HG02970 (cell line): ENCODE measurements at regions not wholly inside any gene's neighbourhood (a gene's known extent, or its start where the extent isn't known, plus 50 kb on each side); places are given as distances from the start of the nearest gene placed in this dataset.

ENCODE experiments used
- ATAC-seq: cut with Tn5 transposase; IDR thresholded peaks from one replicate; pipeline ENCODE4 v1.9.1; 2021; ENCODE audit warnings: mild to moderate bottlenecking, moderate library complexity, moderate number of reproducible peaks; ENCODE audit not compliant: unreplicated experiment, low FRiP score

GRCh38 chr2:56089931-56090330 lies 93.9 kb upstream of the CCDC85A start:
- ATAC-seq: no peak

GRCh38 chr2:56099963-56100362 lies 83.8 kb upstream of the CCDC85A start:
- no peak for ATAC-seq

- no peak for ATAC-seq
Measured at GRCh38 chr2:56100791-56101312, 82.9 kb upstream of the CCDC85A start.

GRCh38 chr2:56102098-56102497 lies 81.7 kb upstream of the CCDC85A start:
- no peak for ATAC-seq

GRCh38 chr2:56102866-56103265 lies 80.9 kb upstream of the CCDC85A start:
- ATAC-seq: no peak

- no peak for ATAC-seq
Measured at GRCh38 chr2:56104962-56105361, 78.8 kb upstream of the CCDC85A start.

- ATAC-seq: no peak
Measured at GRCh38 chr2:56107502-56108220, 76.1 kb upstream of the CCDC85A start.

GRCh38 chr2:56108806-56109205 lies 75.0 kb upstream of the CCDC85A start:
- no peak for ATAC-seq

- ATAC-seq: no peak
Measured at GRCh38 chr2:56109994-56110393, 73.8 kb upstream of the CCDC85A start.

GRCh38 chr2:56113382-56113975 lies 70.3 kb upstream of the CCDC85A start:
- no peak for ATAC-seq

- ATAC-seq: no peak
Measured at GRCh38 chr2:56117764-56118163, 66.0 kb upstream of the CCDC85A start.

- ATAC-seq: no peak
Measured at GRCh38 chr2:56118474-56118873, 65.3 kb upstream of the CCDC85A start.

- ATAC-seq: no peak
Measured at GRCh38 chr2:56121995-56122394, 61.8 kb upstream of the CCDC85A start.

- ATAC-seq: no peak
Measured at GRCh38 chr2:56123538-56123937, 60.3 kb upstream of the CCDC85A start.

GRCh38 chr2:56127010-56127409 lies 56.8 kb upstream of the CCDC85A start:
- ATAC-seq: no peak

- no peak for ATAC-seq
Measured at GRCh38 chr2:56127463-56128152, 56.2 kb upstream of the CCDC85A start.

- no peak for ATAC-seq
Measured at GRCh38 chr2:56128235-56128634, 55.6 kb upstream of the CCDC85A start.

GRCh38 chr2:56130463-56131070 lies 53.2 kb upstream of the CCDC85A start:
- ATAC-seq: no peak

- ATAC-seq: no peak
Measured at GRCh38 chr2:56132138-56132537, 51.7 kb upstream of the CCDC85A start.

GRCh38 chr2:56133441-56133840 lies 50.3 kb upstream of the CCDC85A start:
- ATAC-seq: no peak
